Activated effector memory CD4-positive, alpha-beta T cell treated with anti-CD3 and anti-CD28 coated beads, Interleukin-2, amount 50 U/mL, for 16 hours (primary cell): ENCODE measurements at regions not wholly inside any gene's neighbourhood (a gene's known extent, or its start where the extent isn't known, plus 50 kb on each side); places are given as distances from the start of the nearest gene placed in this dataset.
"Not testable (repeated sequence)": the region's sequence is repeated elsewhere in the genome, so short reads cannot be mapped to it uniquely, and the experiment has no call there.

Source experiments
- DNase-seq: peaks from one replicate; pipeline ENCODE4 v3.0.0-alpha.2; 2020

GRCh38 chr16:85204242-85205010, 92.2 kb upstream of the CIBAR2 start:
- no peak for DNase-seq

GRCh38 chr16:85205257-85205656, 93.0 kb upstream of the CIBAR2 start:
- not testable (repeated sequence) for DNase-seq

- no peak for DNase-seq
Measured at GRCh38 chr16:85205747-85206471, 93.6 kb upstream of the CIBAR2 start.

- DNase-seq: no peak
Measured at GRCh38 chr16:85206472-85207356, 94.4 kb upstream of the CIBAR2 start.

- no peak for DNase-seq
Measured at GRCh38 chr16:85207357-85207921, 95.2 kb upstream of the CIBAR2 start.

GRCh38 chr16:85208181-85208580, 95.9 kb upstream of the CIBAR2 start:
- no peak for DNase-seq

- DNase-seq: no peak
Measured at GRCh38 chr16:85208643-85209520, 96.6 kb upstream of the CIBAR2 start.

GRCh38 chr16:85209526-85210121, 97.4 kb upstream of the CIBAR2 start:
- no peak for DNase-seq

- DNase-seq: no peak
Measured at GRCh38 chr16:85210423-85211169, 98.3 kb upstream of the CIBAR2 start.

- DNase-seq: no peak
Measured at GRCh38 chr16:85211271-85211801, 99.1 kb upstream of the CIBAR2 start.

- no peak for DNase-seq
Measured at GRCh38 chr16:85213926-85214675, 101.8 kb upstream of the CIBAR2 start.

GRCh38 chr16:85215478-85216118, 103.3 kb upstream of the CIBAR2 start:
- DNase-seq: no peak

GRCh38 chr16:85216522-85217375, 104.5 kb upstream of the CIBAR2 start:
- no peak for DNase-seq

- DNase-seq: no peak
Measured at GRCh38 chr16:85220125-85220839, 108.0 kb upstream of the CIBAR2 start.

- no peak for DNase-seq
Measured at GRCh38 chr16:85220964-85221731, 108.9 kb upstream of the CIBAR2 start.

- DNase-seq: no peak
Measured at GRCh38 chr16:85221771-85222154, 109.5 kb upstream of the CIBAR2 start.
